ENCODE measurements at regions not wholly inside any gene's neighbourhood (a gene's known extent, or its start where the extent isn't known, plus 50 kb on each side); places are given as distances from the start of the nearest gene placed in this dataset.

- no peaks in the 10 kb centered on the region for H3K9me3 ChIP-seq (ENCODE audit: control insufficient read depth, insufficient read depth, low read length)
- H3K4me2 ChIP-seq (ENCODE audit: low read length) = no peak overlapping the region
- no peak for TF ChIP-seq EZH2phosphoT487 (IDR thresholded peaks at IDR 0.05; ENCODE audit: borderline replicate concordance, low read length)
- TF ChIP-seq CTCF (IDR thresholded peaks at IDR 0.05; ENCODE audit: low read depth, low read length, poor library complexity, severe bottlenecking) = no peak
- H3K79me2 ChIP-seq (ENCODE audit: control insufficient read depth, low read length) = no peaks in the 10 kb centered on the region
- no peaks in the 10 kb centered on the region for H3K4me1 ChIP-seq (ENCODE audit: control insufficient read depth, low read length)
- no peaks in the 10 kb centered on the region for H3K36me3 ChIP-seq (ENCODE audit: control insufficient read depth, low read length)
- H3K27ac ChIP-seq (ENCODE audit: low read depth, low read length) = no peak overlapping the region
- H3K9me2 ChIP-seq (replicated peaks; ENCODE audit: control insufficient read depth, low read length) = no peaks in the 10 kb centered on the region
- H4K20me1 ChIP-seq (ENCODE audit: control insufficient read depth, insufficient read depth, low read depth, low read length) = no peaks in the 10 kb centered on the region
- no peak overlapping the region for H3K4me3 ChIP-seq (ENCODE audit: low read length)
- no peaks in the 10 kb centered on the region for H3F3A ChIP-seq (ENCODE audit: control insufficient read depth, insufficient read depth)
- H3K27me3 ChIP-seq (ENCODE audit: control insufficient read depth, low read length) = peaks cover 9% of the 10 kb centered on the region
Measured at GRCh38 chr2:133854603-133855200, 286.4 kb upstream of the NCKAP5 start.

- Histone ChIP-seq H3K36me3 (ENCODE audit: control insufficient read depth, low read length) (no peaks in the 10 kb centered on the region), H3K4me1 (ENCODE audit: control insufficient read depth, low read length) (no peaks in the 10 kb centered on the region), H3F3A (ENCODE audit: control insufficient read depth, insufficient read depth) (no peaks in the 10 kb centered on the region), H3K4me2 (ENCODE audit: low read length) (no peak overlapping the region), H3K9me2 (replicated peaks; ENCODE audit: control insufficient read depth, low read length) (no peaks in the 10 kb centered on the region), H3K27me3 (ENCODE audit: control insufficient read depth, low read length) (peaks cover 4% of the 10 kb centered on the region), H3K4me3 (ENCODE audit: low read length) (no peak overlapping the region), H3K79me2 (ENCODE audit: control insufficient read depth, low read length) (no peaks in the 10 kb centered on the region), H3K9me3 (ENCODE audit: control insufficient read depth, insufficient read depth, low read length) (no peaks in the 10 kb centered on the region), H3K27ac (ENCODE audit: low read depth, low read length) (no peak overlapping the region), H4K20me1 (ENCODE audit: control insufficient read depth, insufficient read depth, low read depth, low read length) (no peaks in the 10 kb centered on the region)
- TF ChIP-seq EZH2phosphoT487 (IDR thresholded peaks at IDR 0.05; ENCODE audit: borderline replicate concordance, low read length) (no peak), CTCF (IDR thresholded peaks at IDR 0.05; ENCODE audit: low read depth, low read length, poor library complexity, severe bottlenecking) (no peak)
Measured at GRCh38 chr2:133855526-133855925, 287.3 kb upstream of the NCKAP5 start.

GRCh38 chr2:133856678-133857077, 288.4 kb upstream of the NCKAP5 start:
- Histone ChIP-seq H3K27ac (ENCODE audit: low read depth, low read length) (no peak overlapping the region), H3K4me3 (ENCODE audit: low read length) (no peak overlapping the region), H3K9me3 (ENCODE audit: control insufficient read depth, insufficient read depth, low read length) (no peaks in the 10 kb centered on the region), H4K20me1 (ENCODE audit: control insufficient read depth, insufficient read depth, low read depth, low read length) (no peaks in the 10 kb centered on the region), H3K9me2 (replicated peaks; ENCODE audit: control insufficient read depth, low read length) (no peaks in the 10 kb centered on the region), H3K79me2 (ENCODE audit: control insufficient read depth, low read length) (no peaks in the 10 kb centered on the region), H3K27me3 (ENCODE audit: control insufficient read depth, low read length) (no peaks in the 10 kb centered on the region; the same call in 1 of the 2 replicates), H3F3A (ENCODE audit: control insufficient read depth, insufficient read depth) (no peaks in the 10 kb centered on the region), H3K36me3 (ENCODE audit: control insufficient read depth, low read length) (no peaks in the 10 kb centered on the region), H3K4me2 (ENCODE audit: low read length) (no peak overlapping the region), H3K4me1 (ENCODE audit: control insufficient read depth, low read length) (no peaks in the 10 kb centered on the region)
- TF ChIP-seq CTCF (IDR thresholded peaks at IDR 0.05; ENCODE audit: low read depth, low read length, poor library complexity, severe bottlenecking) (no peak), EZH2phosphoT487 (IDR thresholded peaks at IDR 0.05; ENCODE audit: borderline replicate concordance, low read length) (no peak)

All from DOHH2 (cell line).